ENCODE measurements at regions not wholly inside any gene's neighbourhood (a gene's known extent, or its start where the extent isn't known, plus 50 kb on each side); places are given as distances from the start of the nearest gene placed in this dataset.

DNA sequence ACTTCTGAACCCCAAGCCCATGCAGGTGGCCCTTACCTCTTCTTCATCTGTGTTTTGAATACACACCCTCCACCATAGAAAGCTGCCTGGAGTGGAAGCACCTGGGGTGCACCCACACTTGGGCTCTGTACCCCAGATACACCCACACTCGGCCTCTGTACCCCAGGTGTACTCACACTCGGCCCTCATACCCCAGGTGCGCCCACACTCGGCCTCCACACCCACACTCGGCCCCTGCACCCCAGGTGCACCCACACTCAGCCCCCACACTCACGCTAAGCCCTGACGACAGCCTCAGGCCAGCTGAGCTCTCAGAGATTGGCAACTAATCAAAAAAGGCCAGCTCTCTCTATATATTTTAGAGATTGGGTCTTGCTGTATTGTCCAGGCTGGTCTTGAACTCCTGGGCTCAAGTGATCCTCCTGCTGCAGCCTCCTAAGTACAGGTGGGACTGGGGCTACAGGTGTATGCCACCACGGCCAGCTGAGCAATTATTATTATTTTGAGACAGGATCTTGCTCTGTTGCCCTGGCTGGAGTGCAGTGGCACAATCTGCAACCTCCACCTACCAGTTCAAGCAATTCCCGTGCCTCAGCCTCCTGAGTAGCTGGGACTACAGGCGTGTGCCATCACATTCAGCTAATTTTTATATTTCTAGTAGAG lies 68.9 kb downstream of the PEX11G start:
- Histone ChIP-seq H3K36me3 (peaks cover 0 to 42% (median 0%) of the 10 kb centered on the region in 3 donors), H3K4me1 (peaks cover 0 to 77% (median 6%) of the 10 kb centered on the region in 3 donors), H3K9me3 (no peaks in the 10 kb centered on the region), H3K27me3 (no peaks in the 10 kb centered on the region), H3K27ac (peak overlapping the region in 2 of 4 donors; percentile 17 to 21), H3K4me3 (no peak overlapping the region)
- DNase-seq, result no peak
- no peak for TF ChIP-seq POLR2A (IDR thresholded peaks at IDR 0.05)
- TF ChIP-seq, protein P1, sequence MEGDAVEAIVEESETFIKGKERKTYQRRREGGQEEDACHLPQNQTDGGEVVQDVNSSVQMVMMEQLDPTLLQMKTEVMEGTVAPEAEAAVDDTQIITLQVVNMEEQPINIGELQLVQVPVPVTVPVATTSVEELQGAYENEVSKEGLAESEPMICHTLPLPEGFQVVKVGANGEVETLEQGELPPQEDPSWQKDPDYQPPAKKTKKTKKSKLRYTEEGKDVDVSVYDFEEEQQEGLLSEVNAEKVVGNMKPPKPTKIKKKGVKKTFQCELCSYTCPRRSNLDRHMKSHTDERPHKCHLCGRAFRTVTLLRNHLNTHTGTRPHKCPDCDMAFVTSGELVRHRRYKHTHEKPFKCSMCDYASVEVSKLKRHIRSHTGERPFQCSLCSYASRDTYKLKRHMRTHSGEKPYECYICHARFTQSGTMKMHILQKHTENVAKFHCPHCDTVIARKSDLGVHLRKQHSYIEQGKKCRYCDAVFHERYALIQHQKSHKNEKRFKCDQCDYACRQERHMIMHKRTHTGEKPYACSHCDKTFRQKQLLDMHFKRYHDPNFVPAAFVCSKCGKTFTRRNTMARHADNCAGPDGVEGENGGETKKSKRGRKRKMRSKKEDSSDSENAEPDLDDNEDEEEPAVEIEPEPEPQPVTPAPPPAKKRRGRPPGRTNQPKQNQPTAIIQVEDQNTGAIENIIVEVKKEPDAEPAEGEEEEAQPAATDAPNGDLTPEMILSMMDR (IDR thresholded peaks at IDR 0.05), result no peak
- intact Hi-C loops (cut with DNase I), result no loop called here
- 83 to 93% methylated on average over 5 to 9 of the region's 10 CpGs for WGBS, 2 donors

DNA sequence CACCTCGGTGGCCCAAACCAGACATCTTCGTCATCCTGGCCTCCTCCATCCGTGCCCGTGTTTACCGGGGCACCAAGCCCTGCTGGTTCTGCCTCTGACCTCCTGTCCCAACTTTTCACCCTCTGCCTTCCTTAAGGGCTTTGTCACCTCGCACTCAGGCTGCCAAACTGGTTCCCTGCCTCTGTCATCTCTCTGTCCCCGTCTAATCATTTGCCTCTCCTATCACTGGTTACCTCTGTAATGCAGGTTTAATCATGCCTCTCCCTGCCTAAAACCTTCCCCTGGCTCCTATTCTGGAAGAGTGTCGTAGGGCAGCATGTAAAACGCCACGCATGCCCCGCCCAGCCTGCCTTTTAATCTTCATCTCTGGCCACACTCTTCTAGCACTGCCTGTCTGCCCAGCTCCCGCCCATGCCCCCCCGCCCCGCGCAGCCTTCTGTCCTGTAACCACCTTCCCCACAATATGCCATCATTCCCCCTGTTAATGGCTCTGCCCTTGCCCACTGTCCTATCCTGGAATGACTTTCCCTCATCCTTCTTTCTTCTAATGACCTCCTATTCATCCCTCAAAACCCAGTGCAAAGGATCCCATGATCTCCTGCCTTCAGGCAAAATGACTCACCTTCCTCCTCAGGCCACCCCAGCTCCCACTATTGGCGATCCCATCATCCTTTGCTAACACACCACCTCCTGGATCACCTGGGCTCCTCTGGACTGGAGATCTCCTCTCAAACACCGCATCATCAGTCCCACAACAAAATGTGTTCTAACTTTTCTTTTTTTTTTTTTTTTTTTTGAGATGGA lies 66.7 kb downstream of the PEX11G start:
- no peak overlapping the region for H3K4me3 ChIP-seq
- H3K9me3 ChIP-seq, result no peaks in the 10 kb centered on the region
- TF ChIP-seq POLR2A (IDR thresholded peaks at IDR 0.05), result no peak
- TF ChIP-seq, protein P1 (IDR thresholded peaks at IDR 0.05), result no peak
- peak overlapping the region; percentile 66 to 85 (median 71) for H3K27ac ChIP-seq
- peaks cover 0 to 88% (median 20%) of the 10 kb centered on the region in 3 donors for H3K4me1 ChIP-seq
- DNase-seq, result no peak
- no peaks in the 10 kb centered on the region for H3K27me3 ChIP-seq
- WGBS, 2 donors, result 43 to 52% methylated on average over 15 to 16 of the region's 17 CpGs
- intact Hi-C loops (cut with DNase I), result no loop called here
- peaks cover 0 to 42% (median 0%) of the 10 kb centered on the region in 3 donors for H3K36me3 ChIP-seq

Measured in esophagus squamous epithelium (tissue), 5 donors.